GM12865 (cell line): ENCODE measurements at regions not wholly inside any gene's neighbourhood (a gene's known extent, or its start where the extent isn't known, plus 50 kb on each side); places are given as distances from the start of the nearest gene placed in this dataset.

Experiments used
- DNase-seq: peaks from one replicate; pipeline ENCODE4 v3.0.0; 2010; ENCODE audit warnings: low read depth
- H3K4me3 ChIP-seq: 2 replicates; pipeline ENCODE4 v1.5.1; 2011; ENCODE audit warnings: mild to moderate bottlenecking, low read depth, low read length, control low read depth
- TF ChIP-seq, protein P1 (sequence below): IDR thresholded peaks from 2 replicates; pipeline ENCODE4 v1.5.1; 2011; ENCODE audit warnings: low read length, control low read depth, low read depth, inconsistent platforms; ENCODE audit not compliant: insufficient read depth; ENCODE audit errors: missing control alignments

DNA sequence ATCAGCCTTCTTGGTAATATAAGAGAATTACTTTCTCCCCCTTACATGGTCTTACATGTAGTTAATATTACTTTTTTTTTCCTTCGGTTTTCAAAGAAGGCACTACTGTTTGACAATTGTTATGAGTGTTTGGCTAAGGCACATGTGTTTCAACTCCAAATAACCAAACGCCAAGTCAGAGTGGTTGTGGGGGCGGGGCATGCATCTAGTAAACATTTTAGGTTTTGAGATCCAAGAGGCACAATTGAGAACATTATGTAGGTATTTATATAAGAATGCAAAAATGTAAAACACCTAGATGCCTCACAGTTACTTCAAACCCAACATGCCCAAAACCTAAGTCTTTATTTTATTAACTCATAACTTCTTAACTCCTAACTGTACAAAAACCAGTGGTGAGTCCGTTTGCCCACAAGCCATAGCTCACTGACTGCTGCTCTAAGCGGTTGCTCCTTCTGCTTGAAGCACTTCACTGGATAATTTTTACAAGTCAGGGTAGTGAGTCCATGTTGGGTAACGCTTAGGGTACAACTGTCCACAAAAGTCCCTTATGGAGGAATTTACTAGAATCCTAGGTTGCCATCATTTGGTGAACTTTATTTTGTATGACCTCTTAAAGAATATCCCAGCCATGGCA is 189.9 kb downstream of the HUNK start:
- H3K4me3 ChIP-seq: no peak overlapping the region
- TF ChIP-seq, protein P1, sequence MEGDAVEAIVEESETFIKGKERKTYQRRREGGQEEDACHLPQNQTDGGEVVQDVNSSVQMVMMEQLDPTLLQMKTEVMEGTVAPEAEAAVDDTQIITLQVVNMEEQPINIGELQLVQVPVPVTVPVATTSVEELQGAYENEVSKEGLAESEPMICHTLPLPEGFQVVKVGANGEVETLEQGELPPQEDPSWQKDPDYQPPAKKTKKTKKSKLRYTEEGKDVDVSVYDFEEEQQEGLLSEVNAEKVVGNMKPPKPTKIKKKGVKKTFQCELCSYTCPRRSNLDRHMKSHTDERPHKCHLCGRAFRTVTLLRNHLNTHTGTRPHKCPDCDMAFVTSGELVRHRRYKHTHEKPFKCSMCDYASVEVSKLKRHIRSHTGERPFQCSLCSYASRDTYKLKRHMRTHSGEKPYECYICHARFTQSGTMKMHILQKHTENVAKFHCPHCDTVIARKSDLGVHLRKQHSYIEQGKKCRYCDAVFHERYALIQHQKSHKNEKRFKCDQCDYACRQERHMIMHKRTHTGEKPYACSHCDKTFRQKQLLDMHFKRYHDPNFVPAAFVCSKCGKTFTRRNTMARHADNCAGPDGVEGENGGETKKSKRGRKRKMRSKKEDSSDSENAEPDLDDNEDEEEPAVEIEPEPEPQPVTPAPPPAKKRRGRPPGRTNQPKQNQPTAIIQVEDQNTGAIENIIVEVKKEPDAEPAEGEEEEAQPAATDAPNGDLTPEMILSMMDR: no peak
- no peak for DNase-seq

DNA sequence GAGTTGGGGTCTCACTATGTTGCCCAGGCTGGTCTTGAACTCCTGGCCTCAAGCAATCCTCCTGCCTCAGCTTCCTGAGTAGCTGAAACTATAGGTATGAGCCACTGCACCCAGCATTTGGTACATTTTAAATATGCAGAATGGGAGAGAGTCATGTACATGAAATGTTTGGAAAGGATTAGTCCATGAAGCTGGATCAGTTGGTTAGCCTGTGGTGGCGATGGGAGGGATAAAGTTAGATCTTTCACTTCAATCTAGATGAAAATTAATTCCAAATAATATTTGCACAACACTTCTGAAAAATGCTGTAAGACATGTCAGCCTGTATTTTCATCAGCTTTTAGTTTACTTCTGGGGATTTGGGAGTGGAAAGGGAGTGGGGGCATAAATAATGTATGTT is 188.9 kb downstream of the HUNK start:
- DNase-seq: no peak
- TF ChIP-seq, protein P1: no peak
- no peak overlapping the region for H3K4me3 ChIP-seq

DNA sequence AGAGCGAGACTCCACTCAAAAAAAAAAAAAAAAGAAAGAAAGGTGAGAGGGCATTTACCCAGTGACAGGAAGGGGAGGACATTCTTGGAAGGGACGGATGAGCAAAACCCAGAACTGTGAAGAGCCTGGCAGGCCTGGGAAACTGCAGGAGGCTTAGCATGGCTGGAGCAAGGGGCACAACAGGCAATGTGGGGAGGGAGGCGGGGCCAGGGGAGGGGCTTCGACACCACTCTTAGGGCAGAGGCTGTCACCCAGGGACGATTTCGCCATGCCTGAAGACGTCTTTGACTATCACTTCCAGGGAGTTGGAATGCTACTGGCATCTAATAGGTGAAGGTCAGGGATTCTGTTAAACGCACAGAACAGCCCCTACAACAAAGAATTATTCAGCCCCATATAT is 184.0 kb downstream of the HUNK start:
- TF ChIP-seq, protein P1: no peak
- DNase-seq: no peak
- H3K4me3 ChIP-seq: no peak overlapping the region

DNA sequence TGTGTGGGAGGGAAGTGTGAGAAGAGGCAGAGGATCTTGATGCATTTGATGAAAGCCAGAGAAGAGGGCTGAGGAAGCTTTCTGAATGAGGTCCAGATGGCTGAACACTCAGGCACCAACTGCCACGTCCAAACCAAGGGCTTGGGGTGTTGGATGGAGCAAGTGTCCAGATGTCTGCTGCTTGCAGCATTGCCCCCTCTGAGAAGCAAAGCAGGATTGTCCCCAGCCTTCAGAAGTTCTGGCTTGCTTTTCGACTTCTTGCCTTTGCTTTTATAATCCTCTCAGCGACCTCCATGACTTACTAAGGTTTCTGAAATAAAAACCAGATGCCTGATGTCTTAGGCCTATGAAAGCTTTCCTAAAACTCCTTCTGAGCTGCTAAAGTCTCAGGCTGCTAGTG is 182.5 kb downstream of the HUNK start:
- H3K4me3 ChIP-seq: no peak overlapping the region
- TF ChIP-seq, protein P1: no peak
- no peak for DNase-seq
